Left lung (tissue), 4 donors: ENCODE measurements at regions not wholly inside any gene's neighbourhood (a gene's known extent, or its start where the extent isn't known, plus 50 kb on each side); places are given as distances from the start of the nearest gene placed in this dataset.

Experiments used
- ATAC-seq: fragments of 200-7000 bp; cut with Tn5 transposase; one replicate; pipeline ENCODE4 v1.9.1; 2020; ENCODE audit warnings: moderate library complexity
- DNase-seq, 4 donors: peaks; one replicate each; pipeline ENCODE4 v3.0.0-alpha.2; 2013 to 2020
- H3K27ac ChIP-seq, 2 donors: fragments of 200-600 bp; sonication (generic) in 1 of 2; one replicate each; pipeline versions ENCODE4 v1.5.0 to v1.8.0; 2020 to 2021
- H3K27me3 ChIP-seq, 2 donors: fragments of 200-600 bp; sonication (generic) in 1 of 2; one replicate each; pipeline versions ENCODE4 v1.5.0 to v1.8.0; 2020 to 2021
- H3K36me3 ChIP-seq, 2 donors: fragments of 200-600 bp; sonication (generic) in 1 of 2; one replicate each; pipeline versions ENCODE4 v1.5.0 to v1.8.0; 2020 to 2021
- H3K4me1 ChIP-seq, 2 donors: fragments of 200-600 bp; one replicate each; pipeline ENCODE4 v1.8.0; 2021
- H3K4me3 ChIP-seq, 2 donors: fragments of 200-600 bp; sonication (generic) in 1 of 2; one replicate each; pipeline versions ENCODE4 v1.5.0 to v1.8.0; 2020 to 2021; ENCODE audit warnings: mild to moderate bottlenecking in 1 of 2
- H3K9me3 ChIP-seq, 2 donors: fragments of 200-600 bp; sonication (generic) in 1 of 2; one replicate each; pipeline versions ENCODE4 v1.5.0 to v1.8.0; 2020 to 2021
- CTCF ChIP-seq, 2 donors: fragments of 200-600 bp; sonication (generic) in 1 of 2; IDR thresholded peaks; one replicate each; pipeline versions ENCODE4 v1.5.0 to v1.8.0; 2021; ENCODE audit warnings: antibody characterized with exemption in 2 of 2
- intact Hi-C, 2 donors: fragments of 100-400 bp; cut with DNase I; formaldehyde crosslinking; loops; one replicate each; pipeline versions ENCODE4 v1.11.2 to v1.14.2; 2022
- donor health status: DM: no; HTN: yes; CAD: no.
- donor health status: DM: no; HTN: no; CAD: no.

GRCh38 chr6:112450663-112451062 lies 103.5 kb downstream of the RFPL4B start:
- Histone ChIP-seq H3K4me1 (no peaks in the 10 kb centered on the region), H3K27me3 (no peaks in the 10 kb centered on the region), H3K9me3 (peaks cover 0 to 5% of the 10 kb centered on the region in 2 donors), H3K36me3 (no peaks in the 10 kb centered on the region), H3K27ac (no peak overlapping the region), H3K4me3 (no peak overlapping the region)
- ATAC-seq (no peak), DNase-seq (no peak)
- intact Hi-C loops, result no loop called here
- TF ChIP-seq CTCF (IDR thresholded peaks at IDR 0.05), result no peak

DNA sequence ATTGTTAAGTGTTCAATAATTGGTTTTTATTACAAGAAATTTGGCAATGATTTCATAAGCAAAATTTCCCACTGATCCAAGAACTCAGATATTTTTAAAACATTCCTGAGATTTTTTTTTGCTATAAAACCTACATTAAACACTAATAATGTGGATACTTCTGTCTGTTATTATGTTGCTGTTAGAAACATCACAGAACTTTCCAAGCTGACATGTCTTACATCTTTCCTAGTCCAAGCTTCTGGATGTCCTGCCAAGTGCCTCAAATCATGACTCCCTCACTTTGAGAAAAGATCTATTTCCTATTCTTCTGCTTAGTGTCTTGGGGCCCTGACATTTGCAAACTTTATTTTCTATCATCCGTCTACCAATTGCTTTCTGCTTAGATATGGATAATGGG lies 110.8 kb downstream of the RFPL4B start:
- ATAC-seq (no peak), DNase-seq (no peak)
- H3K4me3 ChIP-seq, result no peak overlapping the region
- H3K27me3 ChIP-seq, result no peaks in the 10 kb centered on the region
- no peaks in the 10 kb centered on the region for H3K9me3 ChIP-seq
- no peaks in the 10 kb centered on the region for H3K4me1 ChIP-seq
- H3K27ac ChIP-seq, result no peak overlapping the region
- intact Hi-C loops, result no loop called here
- TF ChIP-seq CTCF (IDR thresholded peaks at IDR 0.05), result no peak
- H3K36me3 ChIP-seq, result no peaks in the 10 kb centered on the region

DNA sequence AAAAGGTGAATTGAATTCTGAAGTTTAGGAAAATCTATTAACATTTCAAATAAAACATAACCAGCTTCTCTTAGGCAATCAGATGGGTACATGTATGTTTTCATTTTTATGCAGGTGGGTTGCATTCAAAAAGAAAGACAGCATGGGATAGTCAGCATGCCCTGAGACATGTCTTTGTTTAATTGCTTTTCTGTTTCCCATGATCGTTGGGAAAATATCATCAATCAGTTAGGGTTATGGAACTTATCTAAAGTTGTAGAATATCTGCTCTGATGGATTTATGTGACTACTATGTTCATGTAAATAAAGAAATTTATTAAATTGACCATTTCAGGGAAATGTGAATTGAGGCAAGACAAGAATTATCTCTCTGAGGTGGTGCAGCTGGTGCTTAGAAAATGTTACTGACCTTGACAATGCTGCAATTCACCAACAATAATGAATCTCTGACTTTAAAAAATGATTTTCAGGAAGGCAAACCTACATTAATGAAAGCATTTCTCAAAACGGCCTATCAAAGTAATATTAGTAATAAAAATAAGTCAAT lies 112.7 kb downstream of the RFPL4B start:
- Histone ChIP-seq H3K27ac (no peak overlapping the region), H3K4me1 (no peaks in the 10 kb centered on the region), H3K9me3 (no peaks in the 10 kb centered on the region), H3K4me3 (no peak overlapping the region), H3K27me3 (no peaks in the 10 kb centered on the region), H3K36me3 (no peaks in the 10 kb centered on the region)
- TF ChIP-seq CTCF (IDR thresholded peaks at IDR 0.05), result no peak
- no peak for ATAC-seq
- DNase-seq, result no peak
- intact Hi-C loops, result no loop called here

- no peaks in the 10 kb centered on the region for H3K36me3 ChIP-seq
- no peak overlapping the region for H3K4me3 ChIP-seq
- ATAC-seq (no peak), DNase-seq (no peak)
- TF ChIP-seq CTCF (IDR thresholded peaks at IDR 0.05), result no peak
- H3K9me3 ChIP-seq, result no peaks in the 10 kb centered on the region
- no peak overlapping the region for H3K27ac ChIP-seq
- no peaks in the 10 kb centered on the region for H3K27me3 ChIP-seq
- H3K4me1 ChIP-seq, result no peaks in the 10 kb centered on the region
- intact Hi-C loops, result no loop called here
These were observed 118.0 kb downstream of the RFPL4B start for GRCh38 chr6:112464901-112465665.

- no peaks in the 10 kb centered on the region for H3K36me3 ChIP-seq
- H3K27me3 ChIP-seq, result no peaks in the 10 kb centered on the region
- H3K27ac ChIP-seq, result no peak overlapping the region
- DNase-seq, result no peak
- H3K4me1 ChIP-seq, result no peaks in the 10 kb centered on the region
- no peak for TF ChIP-seq CTCF (IDR thresholded peaks at IDR 0.05)
- ATAC-seq, result peak; percentile 29
- H3K9me3 ChIP-seq, result no peaks in the 10 kb centered on the region
- H3K4me3 ChIP-seq, result no peak overlapping the region
- intact Hi-C loops, result no loop called here
These were observed 119.4 kb downstream of the RFPL4B start for GRCh38 chr6:112466373-112467151.
